ENCODE measurements at regions not wholly inside any gene's neighbourhood (a gene's known extent, or its start where the extent isn't known, plus 50 kb on each side); places are given as distances from the start of the nearest gene placed in this dataset.

GRCh38 chr10:10794046-10794445 is 223.6 kb upstream of the CELF2 start:
- no peak overlapping the region for H3K4me3 ChIP-seq (replicated peaks in 1 of 3; ENCODE audit: insufficient read depth in 1 of 3, low read depth in 1 of 3, low read length in 3 of 3)
- no peaks in the 10 kb centered on the region for H3K36me3 ChIP-seq (ENCODE audit: control insufficient read depth in 2 of 2, extremely low read depth in 1 of 2, insufficient read depth in 2 of 2, low read length in 2 of 2)
- no peak overlapping the region for H2AFZ ChIP-seq (ENCODE audit: low read depth, low read length)
- DNase-seq (ENCODE audit: low read depth, low spot score) (no peak), FAIRE-seq (no peak)
- dilution Hi-C loops (cut with MboI; ENCODE audit: extremely low pct_ligation_motif_present, low sequenced_read_pairs) = no loop called here
- H3K79me2 ChIP-seq (ENCODE audit: control insufficient read depth, insufficient read depth, low read length) = no peaks in the 10 kb centered on the region
- ChIA-PET POLR2A (no interaction called here), CTCF (interaction anchor here (0.8 to 1.6 kb wide), 3 partner anchors 31 to 71 kb away, joined by 3 to 7 read pairs (median 3); no protein-coding TSS in a partner anchor)
- H3K9me1 ChIP-seq (replicated peaks; ENCODE audit: control insufficient read depth, extremely low read depth, insufficient read depth, low read length) = no peaks in the 10 kb centered on the region
- H3K27ac ChIP-seq (ENCODE audit: insufficient read depth, low read depth, low read length) = no peak overlapping the region
- H3K4me1 ChIP-seq (ENCODE audit: control insufficient read depth, extremely low read depth, insufficient read depth, low read length) = peaks cover 53% of the 10 kb centered on the region
- TF ChIP-seq FOS (IDR thresholded peaks at IDR 0.05; ENCODE audit: borderline replicate concordance, insufficient read depth, low read length) (no peak), JUN (IDR thresholded peaks at IDR 0.05; ENCODE audit: borderline replicate concordance, insufficient read depth, insufficient read length, low read depth) (no peak), POLR2AphosphoS5 (IDR thresholded peaks at IDR 0.05; ENCODE audit: insufficient read depth, low read depth, low read length) (no peak), EZH2 (IDR thresholded peaks at IDR 0.05; ENCODE audit: borderline replicate concordance, low read depth, low read length, severe bottlenecking) (no peak), GATA2 (IDR thresholded peaks at IDR 0.05; ENCODE audit: insufficient read depth, insufficient read length, low read depth, low read length) (no peak), POLR2A (IDR thresholded peaks at IDR 0.05; ENCODE audit: low read depth, low read length) (no peak), MYC (IDR thresholded peaks at IDR 0.05; ENCODE audit: low read depth, low read length) (no peak), MAX (IDR thresholded peaks at IDR 0.05; ENCODE audit: insufficient read depth, insufficient read length) (no peak)
- TF ChIP-seq, protein P1, sequence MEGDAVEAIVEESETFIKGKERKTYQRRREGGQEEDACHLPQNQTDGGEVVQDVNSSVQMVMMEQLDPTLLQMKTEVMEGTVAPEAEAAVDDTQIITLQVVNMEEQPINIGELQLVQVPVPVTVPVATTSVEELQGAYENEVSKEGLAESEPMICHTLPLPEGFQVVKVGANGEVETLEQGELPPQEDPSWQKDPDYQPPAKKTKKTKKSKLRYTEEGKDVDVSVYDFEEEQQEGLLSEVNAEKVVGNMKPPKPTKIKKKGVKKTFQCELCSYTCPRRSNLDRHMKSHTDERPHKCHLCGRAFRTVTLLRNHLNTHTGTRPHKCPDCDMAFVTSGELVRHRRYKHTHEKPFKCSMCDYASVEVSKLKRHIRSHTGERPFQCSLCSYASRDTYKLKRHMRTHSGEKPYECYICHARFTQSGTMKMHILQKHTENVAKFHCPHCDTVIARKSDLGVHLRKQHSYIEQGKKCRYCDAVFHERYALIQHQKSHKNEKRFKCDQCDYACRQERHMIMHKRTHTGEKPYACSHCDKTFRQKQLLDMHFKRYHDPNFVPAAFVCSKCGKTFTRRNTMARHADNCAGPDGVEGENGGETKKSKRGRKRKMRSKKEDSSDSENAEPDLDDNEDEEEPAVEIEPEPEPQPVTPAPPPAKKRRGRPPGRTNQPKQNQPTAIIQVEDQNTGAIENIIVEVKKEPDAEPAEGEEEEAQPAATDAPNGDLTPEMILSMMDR (IDR thresholded peaks at IDR 0.05; ENCODE audit: extremely low read depth in 1 of 2, insufficient read depth in 1 of 2, low read depth in 1 of 2, low read length in 2 of 2) = no peak
- intact Hi-C loops (cut with micrococcal nuclease) = loop anchor here (5.0 to 10.0 kb wide), 2 partner anchors 223 to 481 kb away; partner anchors contain the start of gene CELF2
- H3K27me3 ChIP-seq (ENCODE audit: control insufficient read depth in 2 of 2, insufficient read depth in 2 of 2, low read length in 2 of 2) = no peaks in the 10 kb centered on the region
- no peak overlapping the region for H3K4me2 ChIP-seq (ENCODE audit: insufficient read depth, low read length)
- no peaks in the 10 kb centered on the region for H3K9me3 ChIP-seq (replicated peaks; ENCODE audit: control insufficient read depth, insufficient read depth, low read length)
- no peaks in the 10 kb centered on the region for H4K20me1 ChIP-seq (replicated peaks; ENCODE audit: control insufficient read depth, extremely low read depth, insufficient read depth, low read length)
- no peak overlapping the region for H3K9ac ChIP-seq (replicated peaks; ENCODE audit: extremely low read depth, insufficient read depth, low read length)
- no TSS peak for BruUV-seq (replicated peaks)

All from endothelial cell of umbilical vein (primary cell).